HCT116 (cell line): ENCODE measurements at regions not wholly inside any gene's neighbourhood (a gene's known extent, or its start where the extent isn't known, plus 50 kb on each side); places are given as distances from the start of the nearest gene placed in this dataset.

Source experiments
- ATAC-seq: fragments of 200-7000 bp; cut with Tn5 transposase; 2 replicates; pipeline ENCODE4 v1.9.1; 2020; ENCODE audit warnings: mild to moderate bottlenecking, moderate library complexity
- BruUV-seq: library from RNA; stranded (reverse); fragments of 400-500 nt; replicated peaks from 2 replicates; lab custom pipeline; 2021; lab: Mats Ljungman, UMichigan
- CTCF ChIA-PET: fragments of 300-600 bp; sonication (Branson Sonifier 250); formaldehyde crosslinking; loops from one replicate; lab custom pipeline; 2021; ENCODE audit warnings: antibody characterized with exemption; lab: Charles Lee
- POLR2A ChIA-PET: fragments of 300-600, 350-600 bp; sonication (Branson Sonifier 250); formaldehyde crosslinking; loops from one replicate; lab custom pipeline; 2021; ENCODE audit warnings: antibody characterized with exemption; lab: Charles Lee
- RAD21 ChIA-PET, 2 experiments: fragments of 300-600 bp; sonication (Branson Sonifier 250); formaldehyde crosslinking; loops; one replicate each; lab custom pipeline; 2023; ENCODE audit warnings: low total read pairs in 2 of 2; ENCODE audit not compliant: uncharacterized antibody in 2 of 2, unreplicated experiment in 2 of 2, low non-redundant PET in 1 of 2; lab: Charles Lee
- DNase-seq: peaks from one replicate; pipeline ENCODE4 v3.0.0-alpha.2; 2010; ENCODE audit warnings: low read depth, low spot score
- H2AFZ ChIP-seq: fragments of 200-600 bp; shearing (Covaris generic), sonication (generic); 2 replicates; pipeline ENCODE4 v1.6.1; 2017; ENCODE audit warnings: low read depth, mixed run types, mixed read lengths, antibody characterized with exemption, low read length; ENCODE audit not compliant: poor library complexity, severe bottlenecking
- H3K27ac ChIP-seq: 2 replicates; pipeline ENCODE4 v1.5.1; 2012; ENCODE audit warnings: low read depth, low read length
- H3K27me3 ChIP-seq: fragments of 200-600 bp; sonication (generic); 2 replicates; pipeline ENCODE4 v1.6.1; 2016; ENCODE audit warnings: mixed run types, low read length, mixed read lengths; ENCODE audit not compliant: insufficient read depth
- H3K36me3 ChIP-seq, 2 experiments: fragments of 200-500 bp in 1 of 2; fragments of 200-600 bp in 1 of 2; sonication (Bioruptor generic) in 1 of 2; sonication (generic) in 1 of 2; 2 replicates each; pipeline versions ENCODE4 v1.5.1 to v1.6.1; 2014 to 2016; ENCODE audit warnings: low read length in 2 of 2, inconsistent platforms in 1 of 2, mixed read lengths in 1 of 2, mixed run types in 1 of 2; ENCODE audit not compliant: insufficient read depth in 2 of 2, control insufficient read depth in 1 of 2
- H3K4me1 ChIP-seq, 2 experiments: fragments of 200-600 bp in 1 of 2; sonication (generic) in 1 of 2; 2 replicates each; pipeline versions ENCODE4 v1.5.1 to v1.6.1; 2012 to 2017; ENCODE audit warnings: low read length in 2 of 2, inconsistent platforms in 1 of 2, mild to moderate bottlenecking in 1 of 2, mixed read lengths in 1 of 2, mixed run types in 1 of 2, moderate library complexity in 1 of 2; ENCODE audit not compliant: insufficient read depth in 2 of 2, control insufficient read depth in 1 of 2
- H3K4me2 ChIP-seq: fragments of 200-600 bp; sonication (generic); 2 replicates; pipeline ENCODE4 v1.6.1; 2017; ENCODE audit warnings: mixed run types, low read length, mixed read lengths
- H3K4me3 ChIP-seq, 2 experiments: fragments of 200-600 bp in 1 of 2; sonication (generic) in 1 of 2; replicated peaks in 1 of 2; 2 replicates each; pipeline ENCODE4 v1.5.1; 2011 to 2016; ENCODE audit warnings: low read length in 2 of 2, control low read depth in 1 of 2, low read depth in 1 of 2, mild to moderate bottlenecking in 1 of 2, mixed read lengths in 1 of 2, mixed run types in 1 of 2
- H3K79me2 ChIP-seq: fragments of 200-600 bp; sonication (generic); 2 replicates; pipeline ENCODE4 v1.6.1; 2017; ENCODE audit warnings: mild to moderate bottlenecking, mixed run types, low read length, moderate library complexity, mixed read lengths; ENCODE audit not compliant: insufficient read depth
- H3K9ac ChIP-seq: fragments of 200-600 bp; sonication (generic); 2 replicates; pipeline ENCODE4 v1.6.1; 2016; ENCODE audit warnings: low read length, mixed read lengths
- H3K9me2 ChIP-seq: fragments of 200-600 bp; sonication (generic), shearing (Covaris generic); 2 replicates; pipeline ENCODE4 v1.6.1; 2017; ENCODE audit warnings: mixed run types, mild to moderate bottlenecking, moderate library complexity; ENCODE audit not compliant: insufficient read depth
- H3K9me3 ChIP-seq, 2 experiments: fragments of 200-500 bp in 1 of 2; fragments of 200-600 bp in 1 of 2; sonication (Bioruptor generic) in 1 of 2; sonication (generic) in 1 of 2; 2 replicates each; pipeline ENCODE4 v1.6.1; 2014 to 2017; ENCODE audit warnings: low read length in 2 of 2, mixed read lengths in 2 of 2, inconsistent platforms in 1 of 2, low read depth in 1 of 2, mild to moderate bottlenecking in 1 of 2, mixed run types in 1 of 2, moderate library complexity in 1 of 2; ENCODE audit not compliant: control insufficient read depth in 1 of 2, insufficient read depth in 1 of 2
- H4K20me1 ChIP-seq: fragments of 200-600 bp; sonication (generic), shearing (Covaris generic); 2 replicates; pipeline ENCODE4 v1.6.1; 2017; ENCODE audit warnings: mixed run types, mild to moderate bottlenecking, moderate library complexity; ENCODE audit not compliant: insufficient read depth
- CEBPB ChIP-seq: IDR thresholded peaks from 2 replicates; pipeline ENCODE4 v1.6.1; 2012; ENCODE audit warnings: low read depth
- EGR1 ChIP-seq: IDR thresholded peaks from 2 replicates; pipeline ENCODE4 v1.6.1; 2012; ENCODE audit warnings: low read depth
- ELF1 ChIP-seq: IDR thresholded peaks from 2 replicates; pipeline ENCODE4 v1.6.1; 2012; ENCODE audit warnings: low read depth, borderline replicate concordance
- intact Hi-C: fragments of 100-400 bp; cut with micrococcal nuclease; formaldehyde crosslinking; loops from 2 replicates; pipeline ENCODE4 v1.10.0; 2022

DNA sequence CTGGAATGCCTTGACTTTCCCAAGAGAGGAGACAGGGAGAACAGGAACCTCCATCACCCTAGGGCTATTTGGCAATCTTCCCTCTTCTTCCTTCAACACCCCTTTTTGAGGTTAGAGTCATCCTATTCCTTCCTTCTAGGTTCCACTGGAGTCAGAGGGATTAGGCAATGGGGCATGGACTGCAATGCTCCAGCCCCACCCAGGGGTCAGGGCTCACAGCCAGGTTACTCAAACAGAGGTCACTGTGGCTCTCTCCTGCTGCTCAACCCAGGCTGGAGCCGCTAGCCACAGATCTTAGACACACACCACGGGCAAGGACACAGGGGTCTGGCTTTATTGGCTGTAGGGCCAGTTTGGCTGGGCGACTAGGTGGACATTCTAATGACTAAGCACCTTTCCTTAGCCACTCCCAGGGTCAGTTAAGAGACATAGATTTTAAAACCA lies 145.5 kb upstream of the NRIP1 start:
- H4K20me1 ChIP-seq: no peaks in the 10 kb centered on the region
- ATAC-seq (peak; percentile 66), DNase-seq (no peak)
- H3K27me3 ChIP-seq: no peaks in the 10 kb centered on the region
- ChIA-PET POLR2A (no interaction called here), RAD21 (no interaction called here), CTCF (no interaction called here)
- peak overlapping the region; percentile 18 for H3K4me2 ChIP-seq
- H3K4me1 ChIP-seq: peaks cover 3 to 19% of the 10 kb centered on the region in 2 experiments; a peak in 2 of 4 replicates
- BruUV-seq: no TSS peak
- no peak overlapping the region for H3K27ac ChIP-seq
- intact Hi-C loops: no loop called here
- H3K36me3 ChIP-seq: no peaks in the 10 kb centered on the region
- TF ChIP-seq EGR1: no peak
- TF ChIP-seq CEBPB: peak; percentile 63
- no peaks in the 10 kb centered on the region for H3K9me3 ChIP-seq
- no peak overlapping the region for H2AFZ ChIP-seq
- H3K9ac ChIP-seq: no peak overlapping the region
- H3K9me2 ChIP-seq: no peaks in the 10 kb centered on the region
- H3K4me3 ChIP-seq: no peak overlapping the region
- H3K79me2 ChIP-seq: no peaks in the 10 kb centered on the region

DNA sequence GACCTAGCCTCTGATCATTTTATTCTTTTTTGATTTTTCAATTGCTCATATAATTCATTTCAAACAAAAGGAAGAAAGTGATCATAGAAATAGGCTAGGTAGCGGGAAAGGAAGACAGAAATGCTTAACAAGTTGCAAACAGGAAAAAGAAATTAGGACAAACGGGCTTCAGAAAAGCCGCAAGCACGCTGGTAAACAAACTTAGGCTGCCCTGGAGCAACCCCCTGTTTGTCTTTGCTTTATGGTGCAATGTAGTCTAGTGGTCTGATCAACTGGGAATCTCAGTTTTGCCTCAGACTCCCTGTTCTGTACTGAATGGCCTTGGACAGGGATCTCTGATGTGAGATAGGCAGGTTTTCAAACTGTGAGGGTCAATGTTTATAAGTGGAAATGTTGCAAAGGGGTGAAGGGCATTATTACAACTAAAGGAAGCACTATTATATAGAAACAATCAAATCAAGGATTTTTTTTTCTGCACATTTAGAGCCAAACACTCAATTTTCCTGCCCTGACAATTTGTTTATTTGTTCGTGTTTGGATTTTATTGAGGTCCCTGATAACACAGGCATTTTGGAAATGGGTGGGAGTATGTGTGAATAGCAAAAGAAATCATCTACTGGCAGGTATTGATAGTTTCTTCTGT lies 146.8 kb upstream of the NRIP1 start:
- Histone ChIP-seq H3K4me2 (no peak overlapping the region), H3K4me3 (no peak overlapping the region), H3K27ac (no peak overlapping the region), H3K4me1 (peaks cover 3 to 19% of the 10 kb centered on the region in 2 experiments; a peak in 2 of 4 replicates), H3K9me2 (no peaks in the 10 kb centered on the region), H3K9me3 (no peaks in the 10 kb centered on the region), H3K9ac (no peak overlapping the region), H4K20me1 (no peaks in the 10 kb centered on the region), H2AFZ (no peak overlapping the region), H3K36me3 (no peaks in the 10 kb centered on the region), H3K27me3 (no peaks in the 10 kb centered on the region), H3K79me2 (no peaks in the 10 kb centered on the region)
- intact Hi-C loops: no loop called here
- no peak for TF ChIP-seq ELF1
- RAD21 ChIA-PET: no interaction called here
- DNase-seq (no peak), ATAC-seq (no peak)
- BruUV-seq: no TSS peak
- CTCF ChIA-PET: no interaction called here
- POLR2A ChIA-PET: no interaction called here
